GM06990 (cell line): ENCODE measurements at regions not wholly inside any gene's neighbourhood (a gene's known extent, or its start where the extent isn't known, plus 50 kb on each side); places are given as distances from the start of the nearest gene placed in this dataset.

Source experiments
- DNase-seq: peaks from one replicate; pipeline ENCODE4 v3.0.0-alpha.2; 2011; ENCODE audit not compliant: insufficient read length; ENCODE audit errors: extremely low read depth
- H3K27me3 ChIP-seq: replicated peaks from 2 replicates; pipeline ENCODE4 v1.6.0; 2011; ENCODE audit warnings: low read length; ENCODE audit not compliant: control insufficient read depth, insufficient read depth
- H3K36me3 ChIP-seq: 2 replicates; pipeline ENCODE4 v1.5.1; 2011; ENCODE audit warnings: low read length; ENCODE audit not compliant: control insufficient read depth, insufficient read depth
- H3K4me3 ChIP-seq: replicated peaks from 2 replicates; pipeline ENCODE4 v1.5.1; 2011; ENCODE audit warnings: low read depth, mild to moderate bottlenecking, control low read depth, low read length
- TF ChIP-seq, protein P1 (sequence below): IDR thresholded peaks from 2 replicates; pipeline ENCODE4 v1.5.1; 2011; ENCODE audit warnings: low read length, control low read depth, mild to moderate bottlenecking, inconsistent platforms; ENCODE audit not compliant: insufficient read depth, poor library complexity, severe bottlenecking

DNA sequence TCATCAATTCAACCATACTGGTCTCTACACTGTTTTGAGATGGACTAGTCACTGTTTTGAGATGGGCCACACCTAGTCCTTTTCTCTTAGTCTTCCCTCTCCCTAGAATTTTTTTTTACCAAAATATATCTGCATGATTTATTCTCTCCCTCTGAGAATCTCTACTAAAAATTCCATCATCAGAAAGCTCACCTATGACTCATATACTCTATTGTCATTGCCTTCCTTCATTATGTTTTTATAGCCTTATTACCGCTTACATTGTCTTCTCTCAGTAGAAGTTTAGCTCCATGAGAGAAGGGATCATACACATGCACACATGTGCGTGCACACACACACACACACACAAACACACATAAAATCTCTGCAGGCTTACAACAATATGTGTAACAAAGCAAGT, 303.6 kb downstream of the PCDH10 start:
- no peaks in the 10 kb centered on the region for H3K36me3 ChIP-seq
- DNase-seq: no peak
- H3K4me3 ChIP-seq: no peak overlapping the region
- TF ChIP-seq, protein P1, sequence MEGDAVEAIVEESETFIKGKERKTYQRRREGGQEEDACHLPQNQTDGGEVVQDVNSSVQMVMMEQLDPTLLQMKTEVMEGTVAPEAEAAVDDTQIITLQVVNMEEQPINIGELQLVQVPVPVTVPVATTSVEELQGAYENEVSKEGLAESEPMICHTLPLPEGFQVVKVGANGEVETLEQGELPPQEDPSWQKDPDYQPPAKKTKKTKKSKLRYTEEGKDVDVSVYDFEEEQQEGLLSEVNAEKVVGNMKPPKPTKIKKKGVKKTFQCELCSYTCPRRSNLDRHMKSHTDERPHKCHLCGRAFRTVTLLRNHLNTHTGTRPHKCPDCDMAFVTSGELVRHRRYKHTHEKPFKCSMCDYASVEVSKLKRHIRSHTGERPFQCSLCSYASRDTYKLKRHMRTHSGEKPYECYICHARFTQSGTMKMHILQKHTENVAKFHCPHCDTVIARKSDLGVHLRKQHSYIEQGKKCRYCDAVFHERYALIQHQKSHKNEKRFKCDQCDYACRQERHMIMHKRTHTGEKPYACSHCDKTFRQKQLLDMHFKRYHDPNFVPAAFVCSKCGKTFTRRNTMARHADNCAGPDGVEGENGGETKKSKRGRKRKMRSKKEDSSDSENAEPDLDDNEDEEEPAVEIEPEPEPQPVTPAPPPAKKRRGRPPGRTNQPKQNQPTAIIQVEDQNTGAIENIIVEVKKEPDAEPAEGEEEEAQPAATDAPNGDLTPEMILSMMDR: no peak
- no peaks in the 10 kb centered on the region for H3K27me3 ChIP-seq

DNA sequence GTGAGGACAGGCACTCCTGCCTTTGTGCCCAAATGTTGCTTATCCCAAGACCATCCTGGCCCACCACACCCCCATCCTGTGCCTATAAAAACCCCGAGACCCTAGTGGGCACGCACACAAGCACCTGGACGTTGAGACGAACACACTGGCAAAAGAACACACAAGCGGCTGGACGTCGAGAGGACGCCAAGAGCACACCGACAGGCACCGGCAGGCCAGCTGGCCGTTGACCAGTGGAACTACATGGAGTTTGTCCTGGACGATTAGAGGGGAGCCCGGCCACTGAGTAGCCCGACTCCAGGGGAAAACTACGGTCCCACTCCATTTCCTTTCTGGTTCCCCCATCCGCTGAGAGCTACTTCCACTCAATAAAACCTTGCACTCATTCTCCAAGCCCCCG, 301.7 kb downstream of the PCDH10 start:
- Histone ChIP-seq H3K36me3 (no peaks in the 10 kb centered on the region), H3K4me3 (no peak overlapping the region)
- no peak for DNase-seq

DNA sequence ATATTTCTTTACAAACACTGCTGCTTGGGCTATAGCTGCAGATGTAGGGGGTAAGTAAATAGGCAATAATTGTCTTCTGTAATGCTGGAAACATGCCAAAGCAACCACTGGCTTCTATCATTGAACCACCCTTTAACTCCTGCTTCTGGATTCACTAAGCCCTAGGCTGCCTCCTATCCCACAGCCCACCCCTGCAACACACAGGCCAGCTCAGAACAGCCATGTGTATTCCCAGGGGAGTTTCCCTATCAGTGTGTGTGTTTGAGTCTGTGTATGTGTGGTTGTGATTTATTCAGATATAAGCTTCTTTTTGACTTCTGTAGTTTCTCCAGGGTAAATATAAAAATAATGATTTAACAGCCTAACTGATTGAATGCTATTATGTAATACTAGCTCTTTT, 291.3 kb downstream of the PCDH10 start:
- Histone ChIP-seq H3K4me3 (no peak overlapping the region), H3K27me3 (no peaks in the 10 kb centered on the region), H3K36me3 (no peaks in the 10 kb centered on the region)
- no peak for DNase-seq
- TF ChIP-seq, protein P1: no peak

More for the DNA sequence above, 301.7 kb downstream of the PCDH10 start:
- TF ChIP-seq, protein P1: no peak
- H3K27me3 ChIP-seq: no peaks in the 10 kb centered on the region

GRCh38 chr4:133439830-133440229, 290.7 kb downstream of the PCDH10 start:
- Histone ChIP-seq H3K4me3 (no peak overlapping the region), H3K27me3 (no peaks in the 10 kb centered on the region), H3K36me3 (no peaks in the 10 kb centered on the region)
- no peak for DNase-seq
- TF ChIP-seq, protein P1: no peak

GRCh38 chr4:133424605-133425004, 275.5 kb downstream of the PCDH10 start:
- H3K27me3 ChIP-seq: no peaks in the 10 kb centered on the region
- H3K36me3 ChIP-seq: no peaks in the 10 kb centered on the region
- TF ChIP-seq, protein P1: no peak
- no peak overlapping the region for H3K4me3 ChIP-seq
- DNase-seq: no peak

GRCh38 chr4:133403913-133404312, 254.8 kb downstream of the PCDH10 start:
- Histone ChIP-seq H3K36me3 (no peaks in the 10 kb centered on the region), H3K4me3 (no peak overlapping the region), H3K27me3 (no peaks in the 10 kb centered on the region)
- no peak for DNase-seq
- TF ChIP-seq, protein P1: no peak
